ENCODE measurements at regions not wholly inside any gene's neighbourhood (a gene's known extent, or its start where the extent isn't known, plus 50 kb on each side); places are given as distances from the start of the nearest gene placed in this dataset.

GRCh38 chr9:82810915-82811314, 252.0 kb downstream of the RASEF start:
- H2AFZ ChIP-seq (ENCODE audit: low read depth, low read length, severe bottlenecking), result no peak overlapping the region
- no peak overlapping the region for H3K9ac ChIP-seq (ENCODE audit: low read length)
- H3K79me2 ChIP-seq (ENCODE audit: insufficient read depth, low read length), result no peaks in the 10 kb centered on the region
- H3K27ac ChIP-seq (ENCODE audit: low read depth, low read length), result no peak overlapping the region
- no peaks in the 10 kb centered on the region for H3K9me2 ChIP-seq (replicated peaks; ENCODE audit: insufficient read depth, low read length)
- no peaks in the 10 kb centered on the region for H3K27me3 ChIP-seq (ENCODE audit: low read length)
- no peaks in the 10 kb centered on the region for H3F3A ChIP-seq (ENCODE audit: insufficient read depth)
- no peak overlapping the region for H3K4me3 ChIP-seq (ENCODE audit: insufficient read depth, low read length, poor library complexity, severe bottlenecking)
- H3K9me3 ChIP-seq (ENCODE audit: insufficient read depth, low read length), result no peaks in the 10 kb centered on the region
- no peak overlapping the region for H3K4me2 ChIP-seq (ENCODE audit: low read depth, low read length, poor library complexity, severe bottlenecking)
- H3K36me3 ChIP-seq (ENCODE audit: low read length), result no peaks in the 10 kb centered on the region
- no peak for TF ChIP-seq CTCF (IDR thresholded peaks at IDR 0.05; ENCODE audit: insufficient read depth, low read length, poor library complexity, severe bottlenecking)
- no peak for TF ChIP-seq EZH2phosphoT487 (conservative IDR thresholded peaks at IDR 0.05; ENCODE audit: low read length)
- no peaks in the 10 kb centered on the region for H4K20me1 ChIP-seq (ENCODE audit: low read depth, low read length)

- H3K9me2 ChIP-seq (replicated peaks; ENCODE audit: insufficient read depth, low read length), result no peaks in the 10 kb centered on the region
- H3K79me2 ChIP-seq (ENCODE audit: insufficient read depth, low read length), result no peaks in the 10 kb centered on the region
- H3K27ac ChIP-seq (ENCODE audit: low read depth, low read length), result no peak overlapping the region
- no peaks in the 10 kb centered on the region for H3K27me3 ChIP-seq (ENCODE audit: low read length)
- H3K36me3 ChIP-seq (ENCODE audit: low read length), result no peaks in the 10 kb centered on the region
- no peaks in the 10 kb centered on the region for H4K20me1 ChIP-seq (ENCODE audit: low read depth, low read length)
- no peak overlapping the region for H3K4me3 ChIP-seq (ENCODE audit: insufficient read depth, low read length, poor library complexity, severe bottlenecking)
- TF ChIP-seq EZH2phosphoT487 (conservative IDR thresholded peaks at IDR 0.05; ENCODE audit: low read length), result no peak
- no peak for TF ChIP-seq CTCF (IDR thresholded peaks at IDR 0.05; ENCODE audit: insufficient read depth, low read length, poor library complexity, severe bottlenecking)
- H3K9ac ChIP-seq (ENCODE audit: low read length), result no peak overlapping the region
- H3K4me2 ChIP-seq (ENCODE audit: low read depth, low read length, poor library complexity, severe bottlenecking), result no peak overlapping the region
- no peaks in the 10 kb centered on the region for H3F3A ChIP-seq (ENCODE audit: insufficient read depth)
- no peak overlapping the region for H2AFZ ChIP-seq (ENCODE audit: low read depth, low read length, severe bottlenecking)
- H3K9me3 ChIP-seq (ENCODE audit: insufficient read depth, low read length), result no peaks in the 10 kb centered on the region
Observed at GRCh38 chr9:82819260-82819659, 243.7 kb downstream of the RASEF start.

GRCh38 chr9:82820186-82820585, 242.8 kb downstream of the RASEF start:
- no peaks in the 10 kb centered on the region for H3F3A ChIP-seq (ENCODE audit: insufficient read depth)
- H3K9me3 ChIP-seq (ENCODE audit: insufficient read depth, low read length), result no peaks in the 10 kb centered on the region
- no peaks in the 10 kb centered on the region for H3K27me3 ChIP-seq (ENCODE audit: low read length)
- H3K9me2 ChIP-seq (replicated peaks; ENCODE audit: insufficient read depth, low read length), result no peaks in the 10 kb centered on the region
- H3K9ac ChIP-seq (ENCODE audit: low read length), result no peak overlapping the region
- H2AFZ ChIP-seq (ENCODE audit: low read depth, low read length, severe bottlenecking), result no peak overlapping the region
- no peak for TF ChIP-seq CTCF (IDR thresholded peaks at IDR 0.05; ENCODE audit: insufficient read depth, low read length, poor library complexity, severe bottlenecking)
- TF ChIP-seq EZH2phosphoT487 (conservative IDR thresholded peaks at IDR 0.05; ENCODE audit: low read length), result no peak
- no peak overlapping the region for H3K4me2 ChIP-seq (ENCODE audit: low read depth, low read length, poor library complexity, severe bottlenecking)
- H4K20me1 ChIP-seq (ENCODE audit: low read depth, low read length), result no peaks in the 10 kb centered on the region
- H3K4me3 ChIP-seq (ENCODE audit: insufficient read depth, low read length, poor library complexity, severe bottlenecking), result no peak overlapping the region
- H3K36me3 ChIP-seq (ENCODE audit: low read length), result no peaks in the 10 kb centered on the region
- no peaks in the 10 kb centered on the region for H3K79me2 ChIP-seq (ENCODE audit: insufficient read depth, low read length)
- no peak overlapping the region for H3K27ac ChIP-seq (ENCODE audit: low read depth, low read length)
